OCI-LY1 (cell line): ENCODE measurements at regions not wholly inside any gene's neighbourhood (a gene's known extent, or its start where the extent isn't known, plus 50 kb on each side); places are given as distances from the start of the nearest gene placed in this dataset.

Source experiments
- H2AFZ ChIP-seq: fragments of 200-600 bp; sonication (generic), shearing (Covaris generic); 2 replicates; pipeline ENCODE4 v1.6.0; 2014; ENCODE audit warnings: antibody characterized with exemption, mild to moderate bottlenecking, low read length
- H3F3A ChIP-seq: fragments of 200-600 bp; sonication (generic), shearing (Covaris generic); 2 replicates; pipeline ENCODE4 v1.6.0; 2014; ENCODE audit warnings: mild to moderate bottlenecking, antibody characterized with exemption, low read length, moderate library complexity; ENCODE audit not compliant: insufficient read depth
- H3K27ac ChIP-seq: fragments of 200-600 bp; sonication (generic); 2 replicates; pipeline ENCODE4 v1.5.1; 2014; ENCODE audit warnings: low read length, mixed run types, mild to moderate bottlenecking, low read depth; ENCODE audit not compliant: poor library complexity, severe bottlenecking
- H3K27me3 ChIP-seq: fragments of 200-600 bp; sonication (generic); 2 replicates; pipeline ENCODE4 v1.6.0; 2014; ENCODE audit warnings: antibody characterized with exemption, mild to moderate bottlenecking, low read length, moderate library complexity; ENCODE audit not compliant: insufficient read depth
- H3K36me3 ChIP-seq: fragments of 200-600 bp; sonication (generic); 2 replicates; pipeline ENCODE4 v1.6.1; 2014; ENCODE audit warnings: mild to moderate bottlenecking, antibody characterized with exemption, low read length, moderate library complexity, mixed read lengths; ENCODE audit not compliant: insufficient read depth
- H3K4me1 ChIP-seq: fragments of 200-600 bp; sonication (generic); 2 replicates; pipeline ENCODE4 v1.5.1; 2014; ENCODE audit warnings: mild to moderate bottlenecking, low read length, moderate library complexity; ENCODE audit not compliant: insufficient read depth, severe bottlenecking
- H3K4me2 ChIP-seq: fragments of 200-600 bp; sonication (generic), shearing (Covaris generic); 2 replicates; pipeline ENCODE4 v1.6.1; 2014; ENCODE audit warnings: low read length
- H3K4me3 ChIP-seq: fragments of 200-600 bp; sonication (generic); 2 replicates; pipeline ENCODE4 v1.5.1; 2014; ENCODE audit warnings: low read length, low read depth, mild to moderate bottlenecking, mixed read lengths; ENCODE audit not compliant: poor library complexity, severe bottlenecking
- H3K79me2 ChIP-seq: fragments of 200-600 bp; shearing (Covaris generic); 2 replicates; pipeline ENCODE4 v1.6.1; 2016; ENCODE audit warnings: mixed run types, low read length, mixed read lengths; ENCODE audit not compliant: insufficient read depth
- H3K9ac ChIP-seq: fragments of 200-600 bp; sonication (generic), shearing (Covaris generic); 2 replicates; pipeline ENCODE4 v1.6.1; 2014; ENCODE audit warnings: mild to moderate bottlenecking, low read length, mixed read lengths
- H3K9me2 ChIP-seq: fragments of 200-600 bp; sonication (generic), shearing (Covaris generic); 2 replicates; pipeline ENCODE4 v1.6.1; 2014; ENCODE audit warnings: low read depth, mild to moderate bottlenecking, low read length, mixed read lengths
- H3K9me3 ChIP-seq: fragments of 200-600 bp; shearing (Covaris generic); 2 replicates; pipeline ENCODE4 v1.6.1; 2014; ENCODE audit warnings: low read length, mixed read lengths
- H4K20me1 ChIP-seq: fragments of 200-600 bp; sonication (generic), shearing (Covaris generic); 2 replicates; pipeline ENCODE4 v1.6.0; 2016; ENCODE audit warnings: mild to moderate bottlenecking, low read length; ENCODE audit not compliant: insufficient read depth
- CTCF ChIP-seq: fragments of 200-600 bp; sonication (generic), shearing (Covaris generic); IDR thresholded peaks from 2 replicates; pipeline ENCODE4 v1.5.1; 2017; ENCODE audit warnings: mild to moderate bottlenecking, antibody characterized with exemption, low read length, moderate library complexity, mixed read lengths
- EZH2 ChIP-seq: fragments of 200-600 bp; sonication (generic), shearing (Covaris generic); IDR thresholded peaks from 2 replicates; pipeline ENCODE4 v1.8.0; 2017; ENCODE audit warnings: borderline replicate concordance, mixed run types, mild to moderate bottlenecking, antibody characterized with exemption, low read length, moderate library complexity, mixed read lengths

GRCh38 chrX:63993936-63994335 lies 208.9 kb upstream of the ARHGEF9 start:
- Histone ChIP-seq H2AFZ (no peak overlapping the region), H3K27me3 (no peaks in the 10 kb centered on the region), H3K4me2 (no peak overlapping the region), H3K4me3 (no peak overlapping the region), H3K9me2 (no peaks in the 10 kb centered on the region), H3F3A (no peaks in the 10 kb centered on the region), H3K9ac (no peak overlapping the region), H3K27ac (no peak overlapping the region), H4K20me1 (no peaks in the 10 kb centered on the region), H3K9me3 (no peaks in the 10 kb centered on the region), H3K79me2 (no peaks in the 10 kb centered on the region), H3K36me3 (no peaks in the 10 kb centered on the region), H3K4me1 (no peaks in the 10 kb centered on the region)
- TF ChIP-seq CTCF: no peak
- no peak for TF ChIP-seq EZH2

GRCh38 chrX:63985906-63986305 lies 200.9 kb upstream of the ARHGEF9 start:
- no peaks in the 10 kb centered on the region for H3K79me2 ChIP-seq
- no peaks in the 10 kb centered on the region for H3K9me2 ChIP-seq
- no peaks in the 10 kb centered on the region for H4K20me1 ChIP-seq
- no peak for TF ChIP-seq EZH2
- TF ChIP-seq CTCF: no peak
- no peak overlapping the region for H3K9ac ChIP-seq
- H3K27me3 ChIP-seq: no peaks in the 10 kb centered on the region
- no peak overlapping the region for H3K27ac ChIP-seq
- no peaks in the 10 kb centered on the region for H3K9me3 ChIP-seq
- H2AFZ ChIP-seq: no peak overlapping the region
- H3F3A ChIP-seq: no peaks in the 10 kb centered on the region
- no peaks in the 10 kb centered on the region for H3K4me1 ChIP-seq
- H3K36me3 ChIP-seq: no peaks in the 10 kb centered on the region
- H3K4me3 ChIP-seq: no peak overlapping the region
- H3K4me2 ChIP-seq: no peak overlapping the region

GRCh38 chrX:63979480-63979879 lies 194.5 kb upstream of the ARHGEF9 start:
- Histone ChIP-seq H3K9ac (no peak overlapping the region), H3K4me3 (no peak overlapping the region), H3F3A (no peaks in the 10 kb centered on the region), H3K4me2 (no peak overlapping the region), H3K4me1 (no peaks in the 10 kb centered on the region), H3K9me2 (no peaks in the 10 kb centered on the region), H3K27ac (no peak overlapping the region), H3K79me2 (no peaks in the 10 kb centered on the region), H3K36me3 (no peaks in the 10 kb centered on the region), H3K9me3 (no peaks in the 10 kb centered on the region), H3K27me3 (no peaks in the 10 kb centered on the region), H4K20me1 (no peaks in the 10 kb centered on the region), H2AFZ (no peak overlapping the region)
- TF ChIP-seq CTCF (no peak), EZH2 (no peak)
